Anterior cingulate cortex (tissue), 58 donors: ENCODE measurements at regions not wholly inside any gene's neighbourhood (a gene's known extent, or its start where the extent isn't known, plus 50 kb on each side); places are given as distances from the start of the nearest gene placed in this dataset.

ENCODE experiments used
- DNase-seq, 58 donors: peaks; one replicate each; lab custom pipeline; 2025; lab: John Stamatoyannopoulos, UW

GRCh38 chr1:95953015-95953414 is 719.0 kb downstream of the RWDD3 start:
- peak in 17 of 58 donors; percentile 0 to 33 (median 3) for DNase-seq

GRCh38 chr1:95954585-95954984 is 720.6 kb downstream of the RWDD3 start:
- no peak for DNase-seq

GRCh38 chr1:95956215-95956614 is 722.2 kb downstream of the RWDD3 start:
- no peak for DNase-seq

DNA sequence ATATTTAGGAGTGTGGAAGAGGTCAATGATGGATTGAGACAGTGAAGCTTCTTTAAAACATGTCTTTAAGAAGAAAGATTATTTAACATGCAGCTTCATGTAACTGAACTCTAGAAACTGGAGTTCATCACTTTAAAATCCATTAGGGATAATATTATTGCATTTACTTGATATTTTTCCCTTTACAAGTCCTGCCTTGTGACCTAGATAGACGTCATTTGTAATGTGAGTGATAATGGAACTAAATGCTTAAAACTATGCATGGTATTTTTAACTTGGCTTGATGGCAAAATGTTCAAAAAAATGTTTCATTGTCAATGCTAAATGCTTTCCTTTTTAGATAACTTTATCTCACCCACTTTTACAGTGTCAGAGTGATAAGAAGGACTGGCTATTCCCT is 723.7 kb downstream of the RWDD3 start:
- no peak for DNase-seq

- DNase-seq, result no peak
These were observed 732.9 kb downstream of the RWDD3 start for GRCh38 chr1:95966866-95967265.

DNA sequence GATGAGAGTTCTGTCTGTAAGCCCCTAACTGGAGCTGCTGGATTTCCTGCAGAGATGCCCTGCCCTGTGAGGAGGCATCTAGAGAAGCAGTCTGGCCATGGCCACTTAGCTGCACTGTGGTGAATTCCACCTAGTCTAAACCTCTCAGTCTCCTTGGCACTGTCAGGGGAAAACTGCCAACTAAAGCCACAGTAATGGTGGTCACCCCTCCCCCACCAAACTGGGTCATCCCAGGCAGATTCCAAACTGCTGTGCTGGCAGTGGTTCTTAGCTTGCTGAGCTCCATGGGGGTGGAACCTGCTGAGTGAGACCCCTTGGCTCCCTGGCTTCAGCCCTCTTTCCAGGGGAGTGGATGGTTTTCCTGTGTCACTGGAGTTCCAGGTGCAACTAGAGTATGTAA is 740.6 kb downstream of the RWDD3 start:
- no peak for DNase-seq

DNA sequence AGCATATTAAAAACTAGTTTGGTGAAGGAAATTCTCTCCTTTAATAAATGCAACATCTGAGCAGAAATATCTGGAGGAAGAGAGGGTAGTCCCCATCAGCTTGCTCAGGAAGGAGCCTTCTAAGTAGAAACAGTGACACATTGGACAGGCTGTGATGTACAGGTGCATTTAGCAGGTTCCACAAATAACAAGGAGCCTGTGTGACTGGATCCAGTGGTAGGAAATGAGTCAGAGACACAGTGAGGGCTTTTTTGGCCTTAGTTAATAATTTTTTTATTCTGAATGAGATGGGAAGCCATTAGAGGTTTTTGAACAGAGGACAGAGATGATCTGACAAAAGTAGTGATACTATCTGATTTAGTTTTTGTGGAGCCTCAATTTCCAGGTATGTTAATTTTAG is 738.9 kb upstream of the PTBP2 start:
- DNase-seq, result no peak

DNA sequence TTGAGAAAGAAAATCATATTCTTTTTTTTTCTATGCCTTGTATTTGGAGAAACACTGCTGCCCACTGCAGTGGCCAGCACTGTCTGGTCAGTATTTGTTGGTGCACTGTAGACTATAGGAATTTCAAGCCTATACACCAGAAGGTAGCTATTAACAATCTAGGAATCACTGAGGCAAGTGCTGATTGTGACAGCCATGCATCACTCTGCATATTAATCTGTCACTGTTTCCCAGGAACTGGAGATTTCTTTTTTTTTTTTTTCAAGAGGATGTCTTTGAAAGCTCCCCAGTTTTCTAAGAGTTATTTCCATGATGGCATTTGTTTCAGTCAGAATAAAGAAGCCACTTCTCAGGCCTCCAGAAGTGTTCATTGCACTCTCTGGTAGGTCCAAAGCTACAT is 737.8 kb upstream of the PTBP2 start:
- no peak for DNase-seq

DNA sequence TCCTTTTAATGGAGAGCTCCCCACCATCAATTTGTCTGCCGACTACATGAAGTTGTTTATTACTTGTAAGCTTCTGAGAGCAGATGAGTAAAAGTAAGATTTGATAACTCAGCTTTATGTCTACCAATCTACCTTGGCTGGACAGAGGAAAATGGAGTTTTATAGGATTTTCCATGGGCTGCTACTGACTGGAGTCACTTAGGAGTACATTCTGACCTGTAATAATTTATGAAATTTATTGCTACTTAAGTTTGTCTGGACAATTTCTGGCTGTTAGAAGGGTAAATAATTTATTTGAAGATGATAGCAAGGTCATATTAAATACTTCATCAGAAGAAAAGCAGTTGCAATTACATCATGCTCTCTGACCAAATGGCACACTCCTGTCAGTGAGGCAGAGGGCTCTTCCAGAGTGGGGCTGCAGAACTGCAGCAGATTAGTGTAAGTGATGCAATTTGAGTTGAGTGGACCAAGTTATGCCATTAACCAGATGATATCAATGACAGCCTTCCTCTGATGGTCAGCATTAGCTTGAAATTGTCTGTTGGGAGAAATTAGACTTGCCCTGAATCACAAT is 736.7 kb upstream of the PTBP2 start:
- no peak for DNase-seq

DNA sequence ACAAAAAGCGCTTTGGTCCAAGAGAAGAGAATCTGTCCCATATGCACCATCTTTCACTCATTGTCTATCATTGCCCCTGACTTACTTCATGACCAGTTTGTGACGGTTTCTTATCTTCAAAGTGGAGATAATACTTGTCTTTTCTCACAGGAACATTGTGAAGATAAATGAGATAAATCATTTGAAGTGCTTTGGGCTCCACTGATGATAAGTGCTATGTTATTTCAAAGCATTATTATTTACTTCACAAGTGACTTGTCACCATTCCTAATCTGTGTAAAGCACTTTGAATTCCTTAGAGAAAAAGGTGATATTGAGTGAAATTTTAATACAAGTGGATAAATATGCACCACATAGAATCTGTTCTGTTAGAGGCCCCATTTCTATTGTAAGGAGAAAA is 731.6 kb upstream of the PTBP2 start:
- no peak for DNase-seq

GRCh38 chr1:95991787-95992520 is 729.6 kb upstream of the PTBP2 start:
- DNase-seq, result no peak

DNA sequence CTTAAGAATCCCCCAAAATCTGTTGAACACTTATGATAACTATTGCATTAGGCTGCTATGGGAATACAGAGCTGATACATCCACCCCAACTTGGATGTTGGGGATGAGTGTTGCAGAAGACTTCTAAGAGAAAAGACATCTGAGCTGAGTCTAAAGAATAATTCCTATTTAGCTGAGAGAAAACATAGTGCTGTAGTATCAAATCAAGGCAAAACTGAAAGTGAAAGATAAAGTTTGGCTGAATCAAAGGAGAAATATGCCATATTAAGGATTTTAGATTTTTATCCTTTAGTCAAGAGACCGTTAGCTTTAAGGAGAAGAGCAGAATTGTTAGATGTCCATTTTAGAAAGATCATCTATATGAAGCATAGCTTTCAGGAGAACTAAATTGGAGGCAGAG is 726.9 kb upstream of the PTBP2 start:
- DNase-seq, result no peak

- DNase-seq, result no peak
These were observed 719.4 kb upstream of the PTBP2 start for GRCh38 chr1:96002201-96002600.

DNA sequence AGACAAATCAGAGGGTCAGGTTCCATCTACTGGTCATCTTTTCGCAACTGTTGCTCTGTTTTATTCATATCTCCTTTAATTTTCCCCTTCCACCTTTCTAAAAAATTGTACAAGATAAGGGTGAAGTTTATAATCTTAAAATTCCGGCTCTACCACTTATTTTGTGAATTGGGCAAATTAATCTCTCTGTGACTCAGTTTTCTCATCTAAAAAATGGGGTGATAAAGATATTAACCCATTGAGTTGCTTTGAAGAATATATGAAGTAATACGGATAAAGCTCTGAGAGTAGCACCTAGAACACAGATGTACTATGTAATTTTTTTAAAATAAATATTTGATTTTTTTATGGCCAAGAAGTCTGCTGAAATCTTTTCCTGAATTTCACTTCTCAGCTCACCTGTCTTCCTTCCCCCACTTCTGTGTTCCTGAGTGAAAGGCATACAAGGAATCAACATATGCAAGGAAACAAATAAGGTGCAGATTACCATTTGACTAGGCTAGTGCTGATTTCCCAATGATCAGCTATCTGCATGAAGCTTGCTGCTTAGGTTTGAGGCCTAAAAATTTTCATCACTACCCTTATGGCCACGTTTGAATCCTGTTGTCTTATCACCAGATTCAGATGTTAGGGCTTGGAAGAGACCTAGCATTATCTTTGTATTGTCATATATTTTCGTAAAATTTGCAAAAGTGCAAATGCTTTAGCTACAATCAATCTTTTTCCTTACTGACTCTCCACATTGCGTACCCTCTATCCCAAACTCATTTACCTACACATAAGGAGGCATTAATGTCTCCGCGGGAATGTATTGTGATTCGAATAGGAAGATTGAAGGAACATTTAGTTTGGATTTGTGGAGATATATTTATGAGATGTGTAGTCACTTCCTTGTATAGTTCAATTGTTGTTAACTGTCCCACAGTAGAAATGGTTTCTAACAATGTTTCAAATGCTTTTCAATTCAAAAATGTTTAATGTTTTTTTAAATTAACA is 718.3 kb upstream of the PTBP2 start:
- no peak for DNase-seq

DNA sequence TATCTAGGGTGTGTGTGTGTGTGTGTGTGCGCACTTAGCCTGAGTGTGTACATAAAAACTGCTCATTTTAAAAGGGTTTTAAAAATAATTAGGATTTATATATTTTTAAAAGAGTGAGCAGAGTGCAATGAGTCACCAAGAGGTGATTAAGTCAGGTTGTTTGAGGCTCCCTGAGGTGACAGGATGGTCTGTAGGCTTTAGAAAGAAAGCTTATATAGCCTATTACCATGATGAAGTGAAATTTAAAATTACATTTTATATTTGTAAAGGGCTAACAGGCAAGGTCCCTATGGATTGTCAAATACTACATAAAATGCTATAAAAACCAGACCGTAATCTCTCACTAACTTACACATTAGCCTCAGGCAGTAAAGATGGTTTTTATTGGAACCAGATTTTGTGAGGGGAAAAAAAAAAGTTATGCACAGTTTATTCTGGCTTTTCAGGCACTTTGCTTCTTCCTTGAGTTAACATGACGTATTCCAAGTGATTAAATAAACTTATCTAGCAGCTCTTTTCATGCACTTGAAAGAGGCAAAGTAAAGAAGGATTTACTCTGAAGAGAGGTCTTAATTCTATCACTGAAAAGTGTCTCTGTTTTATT is 711.7 kb upstream of the PTBP2 start:
- no peak for DNase-seq

DNA sequence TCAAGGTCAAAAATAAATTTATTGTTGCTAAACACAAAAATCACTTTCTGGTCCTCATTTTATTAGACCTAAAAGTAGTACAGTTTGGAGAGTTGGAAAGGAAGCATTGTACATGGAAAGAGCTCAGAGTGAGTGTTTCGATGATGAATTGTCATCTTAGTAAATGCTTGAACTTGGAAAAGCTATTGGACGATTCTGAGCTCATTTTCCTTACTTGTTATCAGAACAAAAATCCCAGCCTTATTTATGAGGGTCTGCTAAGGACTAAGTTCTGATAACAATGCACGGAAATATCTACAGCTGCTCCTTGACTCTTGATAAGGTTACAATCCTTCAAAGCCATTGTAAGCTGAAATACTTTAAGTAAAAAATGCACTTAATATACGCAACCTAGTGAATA is 710.0 kb upstream of the PTBP2 start:
- no peak for DNase-seq

DNA sequence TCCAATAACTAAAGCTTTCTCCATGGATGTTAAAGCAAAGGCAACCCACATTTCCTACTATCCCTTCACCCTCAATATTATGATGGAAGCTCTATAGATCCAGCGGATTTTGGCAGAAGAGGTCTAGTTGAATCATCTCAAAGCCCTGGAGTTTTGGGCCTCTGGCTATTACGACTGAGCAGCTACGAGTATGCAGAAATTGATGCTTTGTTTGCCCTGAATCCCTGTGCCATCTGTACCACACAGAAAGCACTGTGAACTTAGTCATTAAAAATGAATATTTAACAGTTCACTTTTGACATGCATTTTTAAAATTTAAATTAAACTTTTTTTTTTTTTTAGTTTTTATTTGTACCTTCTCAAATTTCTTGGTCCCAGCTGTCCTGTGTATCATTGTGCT is 705.4 kb upstream of the PTBP2 start:
- DNase-seq, result no peak

DNA sequence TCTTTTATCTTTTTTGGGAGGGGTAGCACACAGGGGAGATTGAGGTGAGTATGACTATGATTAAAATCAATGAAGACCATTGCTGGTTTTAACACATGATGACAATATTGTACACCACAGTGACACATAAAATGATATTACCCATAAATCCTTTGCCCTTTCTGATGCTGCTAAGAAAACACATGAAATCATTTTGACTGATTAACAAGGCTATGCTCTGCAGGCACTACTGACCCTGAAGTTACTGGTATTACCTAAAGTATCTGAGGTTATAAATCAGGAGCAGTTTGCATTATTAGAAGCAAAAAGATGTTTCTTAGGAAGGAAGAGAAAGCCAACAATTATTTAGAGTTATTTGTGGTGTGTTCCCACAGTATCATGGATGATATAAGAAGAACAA is 701.2 kb upstream of the PTBP2 start:
- no peak for DNase-seq

DNA sequence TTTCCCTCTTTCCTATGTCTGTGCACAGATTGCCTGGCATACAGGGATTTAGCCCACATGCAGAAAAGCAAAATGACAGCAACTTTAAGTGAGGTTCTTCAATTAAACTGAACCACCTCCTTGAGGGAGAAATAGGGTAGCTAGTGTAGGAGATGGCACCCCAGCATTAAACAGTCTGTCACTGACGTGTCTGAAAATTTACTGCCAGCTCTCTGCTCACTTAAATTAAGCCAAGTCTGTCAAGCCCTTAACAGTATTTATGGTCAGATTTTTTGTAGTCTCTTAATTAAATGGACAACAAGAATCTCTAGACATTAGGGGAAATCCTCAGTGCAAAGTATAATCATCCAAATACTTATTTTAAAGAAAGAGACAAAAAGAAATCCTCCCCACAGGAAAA is 696.5 kb upstream of the PTBP2 start:
- no peak for DNase-seq

DNA sequence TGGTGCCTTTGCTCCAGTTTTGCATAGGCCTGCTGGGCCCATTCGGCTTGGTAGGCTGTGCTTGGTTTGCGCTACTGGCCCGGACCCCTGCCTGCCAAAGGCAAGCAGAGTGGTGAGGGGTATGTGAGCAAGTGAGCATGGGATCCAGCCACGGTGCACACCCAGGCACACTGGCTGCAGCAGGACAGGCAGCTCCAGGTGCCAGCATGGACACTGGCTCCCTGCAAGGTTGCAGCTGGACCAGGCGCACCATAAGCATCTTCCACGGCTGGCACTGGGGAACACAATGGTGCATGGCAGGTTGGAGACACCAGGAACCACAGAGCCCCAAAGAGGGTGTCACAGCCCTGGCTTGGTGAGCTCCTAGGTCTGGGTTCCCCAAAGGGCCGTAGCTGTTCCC is 693.5 kb upstream of the PTBP2 start:
- DNase-seq, result no peak

DNA sequence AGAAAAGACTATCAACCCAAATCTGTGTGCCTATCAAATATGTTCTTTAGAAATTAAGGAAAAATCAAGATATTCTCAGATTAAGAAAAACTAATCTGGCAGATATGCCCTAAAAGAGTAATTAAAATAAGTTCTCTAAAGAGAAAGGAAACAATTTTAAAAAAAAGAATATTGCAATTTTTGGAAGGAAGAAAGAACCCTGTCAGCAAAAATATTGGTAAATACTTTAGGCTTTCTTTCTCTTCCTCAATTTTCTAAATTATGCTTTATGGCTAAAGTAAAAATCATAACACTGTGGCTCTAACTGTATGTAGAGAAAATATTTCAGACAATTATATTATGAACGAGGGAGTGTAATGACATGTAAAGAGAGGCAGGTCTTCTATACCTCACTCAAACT is 691.3 kb upstream of the PTBP2 start:
- no peak for DNase-seq
